ENCODE measurements at regions not wholly inside any gene's neighbourhood (a gene's known extent, or its start where the extent isn't known, plus 50 kb on each side); places are given as distances from the start of the nearest gene placed in this dataset.

- H3K27ac Mint-ChIP-seq = peak overlapping the region in 2 of 9 donors; percentile 6 to 86
- DNase-seq = no peak
- POLR2A ChIA-PET = no interaction called here
- H3K4me3 ChIP-seq (ENCODE audit: low read length) = no peak overlapping the region
- no peak for ATAC-seq
- peaks cover 4 to 13% of the 10 kb centered on the region in 2 donors for H3K4me1 ChIP-seq (ENCODE audit: control insufficient read depth in 2 of 2, insufficient read depth in 2 of 2, low read length in 2 of 2)
- H3K27me3 Mint-ChIP-seq = peaks cover 0 to 4% (median 0%) of the 10 kb centered on the region in 5 donors
- no peak overlapping the region for H3K4me3 Mint-ChIP-seq
- no peaks in the 10 kb centered on the region for H3K9me3 ChIP-seq (ENCODE audit: control insufficient read depth in 2 of 3, low read length in 3 of 3)
- intact Hi-C loops (cut with micrococcal nuclease) = no loop called here
- no peaks in the 10 kb centered on the region for H3K36me3 ChIP-seq (ENCODE audit: control insufficient read depth in 2 of 3, insufficient read depth in 3 of 3, low read length in 3 of 3)
- no peak overlapping the region for H3K27ac ChIP-seq (ENCODE audit: low read depth, low read length)
- no peaks in the 10 kb centered on the region for H3K36me3 Mint-ChIP-seq
- peaks cover 0 to 2% (median 0%) of the 10 kb centered on the region in 11 donors for H3K9me3 Mint-ChIP-seq
- H3K4me1 Mint-ChIP-seq = peaks cover 6 to 22% (median 13%) of the 10 kb centered on the region in 7 donors
- H3K27me3 ChIP-seq (ENCODE audit: control insufficient read depth in 2 of 2, insufficient read depth in 2 of 2, low read length in 2 of 2) = no peaks in the 10 kb centered on the region
- CTCF ChIA-PET = interaction anchor here (1.1 kb wide), 1 partner anchor 121 kb away, joined by 3 read pairs; no protein-coding TSS in a partner anchor
Measured at GRCh38 chr2:236962816-236963215, 122.9 kb upstream of the COPS8 start.

- DNase-seq (no peak), ATAC-seq (no peak)
- CTCF ChIA-PET = no interaction called here
- H3K4me3 ChIP-seq (ENCODE audit: low read length) = no peak overlapping the region
- intact Hi-C loops (cut with micrococcal nuclease) = no loop called here
- Mint-ChIP-seq H3K4me1 (peaks cover 11 to 30% (median 21%) of the 10 kb centered on the region in 7 donors), H3K9me3 (peaks cover 0 to 2% (median 0%) of the 10 kb centered on the region in 11 donors), H3K27me3 (peaks cover 0 to 4% (median 0%) of the 10 kb centered on the region in 5 donors), H3K27ac (no peak overlapping the region), H3K36me3 (no peaks in the 10 kb centered on the region), H3K4me3 (no peak overlapping the region)
- no peaks in the 10 kb centered on the region for H3K27me3 ChIP-seq (ENCODE audit: control insufficient read depth in 2 of 2, insufficient read depth in 2 of 2, low read length in 2 of 2)
- H3K9me3 ChIP-seq (ENCODE audit: control insufficient read depth in 2 of 3, low read length in 3 of 3) = no peaks in the 10 kb centered on the region
- H3K27ac ChIP-seq (ENCODE audit: low read depth, low read length) = no peak overlapping the region
- peaks cover 9 to 20% of the 10 kb centered on the region in 2 donors for H3K4me1 ChIP-seq (ENCODE audit: control insufficient read depth in 2 of 2, insufficient read depth in 2 of 2, low read length in 2 of 2)
- POLR2A ChIA-PET = no interaction called here
- no peaks in the 10 kb centered on the region for H3K36me3 ChIP-seq (ENCODE audit: control insufficient read depth in 2 of 3, insufficient read depth in 3 of 3, low read length in 3 of 3)
Measured at GRCh38 chr2:236963631-236964182, 122.0 kb upstream of the COPS8 start.

- no peaks in the 10 kb centered on the region for H3K36me3 Mint-ChIP-seq
- no peak for ATAC-seq
Measured at GRCh38 chr2:236964291-236964690, 121.4 kb upstream of the COPS8 start.

DNA sequence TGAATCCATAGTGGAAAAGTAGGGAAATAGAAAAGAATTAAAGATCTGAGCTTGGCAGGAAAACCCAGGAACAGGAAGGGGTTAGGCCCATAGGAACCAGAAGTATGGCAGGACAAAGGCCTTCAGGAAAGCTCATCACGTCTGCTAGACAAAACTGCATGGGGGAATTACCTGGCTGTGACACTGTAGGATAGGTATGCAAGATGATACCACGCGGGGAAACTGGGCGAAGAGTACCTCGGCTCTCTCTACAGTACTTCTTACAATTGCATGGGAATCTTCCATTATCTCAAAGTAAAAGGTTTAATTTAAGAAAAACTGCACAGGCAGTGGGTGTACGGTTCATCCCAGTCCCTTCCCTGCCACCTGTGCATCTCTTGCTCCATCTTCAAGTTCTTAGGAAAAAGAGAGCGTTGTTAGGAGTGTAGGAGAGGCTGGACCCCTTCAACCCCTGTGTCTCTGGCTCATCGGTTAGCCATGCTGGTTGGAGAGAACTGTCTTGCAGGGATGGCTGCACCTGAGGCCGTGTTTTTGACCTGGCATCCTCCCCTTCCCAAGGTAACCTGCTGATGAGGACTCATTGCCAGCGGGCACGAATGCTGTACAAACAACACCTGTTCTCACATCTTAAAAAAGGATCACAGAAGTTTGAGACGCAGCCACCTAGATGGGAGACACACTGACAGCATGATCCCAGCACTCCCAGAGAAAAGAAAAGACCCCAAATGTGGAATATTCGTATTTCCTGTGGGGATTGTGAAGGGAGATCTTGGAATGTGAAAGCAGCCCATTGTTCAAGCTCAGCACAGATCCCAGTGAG, 120.5 kb upstream of the COPS8 start:
- Histone ChIP-seq H3K36me3 (ENCODE audit: control insufficient read depth in 2 of 3, insufficient read depth in 3 of 3, low read length in 3 of 3) (no peaks in the 10 kb centered on the region), H3K4me1 (ENCODE audit: control insufficient read depth in 2 of 2, insufficient read depth in 2 of 2, low read length in 2 of 2) (peaks cover 16 to 33% of the 10 kb centered on the region in 2 donors), H3K27me3 (ENCODE audit: control insufficient read depth in 2 of 2, insufficient read depth in 2 of 2, low read length in 2 of 2) (no peaks in the 10 kb centered on the region), H3K9me3 (ENCODE audit: control insufficient read depth in 2 of 3, low read length in 3 of 3) (no peaks in the 10 kb centered on the region), H3K27ac (ENCODE audit: low read depth, low read length) (no peak overlapping the region), H3K4me3 (ENCODE audit: low read length) (no peak overlapping the region)
- Mint-ChIP-seq H3K9me3 (no peaks in the 10 kb centered on the region), H3K4me3 (no peak overlapping the region), H3K36me3 (no peaks in the 10 kb centered on the region), H3K4me1 (peaks cover 21 to 45% (median 36%) of the 10 kb centered on the region in 7 donors), H3K27me3 (peaks cover 0 to 4% (median 0%) of the 10 kb centered on the region in 5 donors), H3K27ac (peak overlapping the region in 3 of 9 donors; percentile 12 to 46 (median 25))
- ATAC-seq = no peak
- intact Hi-C loops (cut with micrococcal nuclease) = loop anchor here in 1 of 2 donors (5.0 kb wide), 1 partner anchor 38 kb away; no protein-coding TSS in a partner anchor
- CTCF ChIA-PET = no interaction called here
- POLR2A ChIA-PET = no interaction called here
- DNase-seq = no peak

More at GRCh38 chr2:236964291-236964690, 121.4 kb upstream of the COPS8 start:
- no peak for DNase-seq
- POLR2A ChIA-PET = no interaction called here
- Histone ChIP-seq H3K27ac (ENCODE audit: low read depth, low read length) (no peak overlapping the region), H3K4me3 (ENCODE audit: low read length) (no peak overlapping the region), H3K27me3 (ENCODE audit: control insufficient read depth in 2 of 2, insufficient read depth in 2 of 2, low read length in 2 of 2) (no peaks in the 10 kb centered on the region), H3K36me3 (ENCODE audit: control insufficient read depth in 2 of 3, insufficient read depth in 3 of 3, low read length in 3 of 3) (no peaks in the 10 kb centered on the region), H3K4me1 (ENCODE audit: control insufficient read depth in 2 of 2, insufficient read depth in 2 of 2, low read length in 2 of 2) (peaks cover 13 to 26% of the 10 kb centered on the region in 2 donors), H3K9me3 (ENCODE audit: control insufficient read depth in 2 of 3, low read length in 3 of 3) (no peaks in the 10 kb centered on the region)
- H3K27ac Mint-ChIP-seq = peak overlapping the region in 2 of 9 donors; percentile 25 to 39
- intact Hi-C loops (cut with micrococcal nuclease) = no loop called here
- peaks cover 15 to 36% (median 27%) of the 10 kb centered on the region in 7 donors for H3K4me1 Mint-ChIP-seq
- H3K27me3 Mint-ChIP-seq = peaks cover 0 to 4% (median 0%) of the 10 kb centered on the region in 5 donors
- H3K4me3 Mint-ChIP-seq = no peak overlapping the region
- CTCF ChIA-PET = no interaction called here
- peaks cover 0 to 2% (median 0%) of the 10 kb centered on the region in 11 donors for H3K9me3 Mint-ChIP-seq

- peak overlapping the region in 4 of 9 donors; percentile 14 to 94 (median 40) for H3K27ac Mint-ChIP-seq
- peaks cover 21 to 50% (median 40%) of the 10 kb centered on the region in 7 donors for H3K4me1 Mint-ChIP-seq
Measured at GRCh38 chr2:236965841-236966096, 119.9 kb upstream of the COPS8 start.

DNA sequence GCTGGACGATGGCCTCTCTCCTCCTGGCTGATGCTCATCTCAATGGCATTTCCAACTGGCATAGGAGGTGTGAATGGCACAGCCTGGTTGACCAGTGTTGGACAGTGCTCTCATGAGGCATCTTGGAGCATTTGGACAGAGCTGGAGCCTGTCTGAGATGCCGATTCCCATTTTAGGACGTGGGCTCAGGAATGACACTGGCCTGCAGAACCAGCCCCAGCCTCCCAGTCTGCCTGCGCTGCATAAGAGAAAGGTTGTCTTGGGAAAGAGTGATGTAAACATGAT, 118.2 kb upstream of the COPS8 start:
- POLR2A ChIA-PET = no interaction called here
- Histone ChIP-seq H3K36me3 (ENCODE audit: control insufficient read depth in 2 of 3, insufficient read depth in 3 of 3, low read length in 3 of 3) (no peaks in the 10 kb centered on the region), H3K27ac (ENCODE audit: low read depth, low read length) (peak overlapping the region; percentile 85), H3K4me1 (ENCODE audit: control insufficient read depth in 2 of 2, insufficient read depth in 2 of 2, low read length in 2 of 2) (peaks cover 16 to 41% of the 10 kb centered on the region in 2 donors), H3K27me3 (ENCODE audit: control insufficient read depth in 2 of 2, insufficient read depth in 2 of 2, low read length in 2 of 2) (no peaks in the 10 kb centered on the region), H3K4me3 (ENCODE audit: low read length) (no peak overlapping the region), H3K9me3 (ENCODE audit: control insufficient read depth in 2 of 3, low read length in 3 of 3) (no peaks in the 10 kb centered on the region)
- Mint-ChIP-seq H3K9me3 (no peaks in the 10 kb centered on the region), H3K4me3 (peak overlapping the region in 6 of 10 donors; percentile 48 to 81 (median 78)), H3K27ac (peak overlapping the region; percentile 9 to 99 (median 95)), H3K27me3 (peaks cover 0 to 4% (median 0%) of the 10 kb centered on the region in 5 donors), H3K36me3 (no peaks in the 10 kb centered on the region), H3K4me1 (peaks cover 21 to 57% (median 41%) of the 10 kb centered on the region in 7 donors)
- intact Hi-C loops (cut with micrococcal nuclease) = loop anchor here in 1 of 2 donors (5.0 kb wide), 1 partner anchor 40 kb away; no protein-coding TSS in a partner anchor
- no peak for DNase-seq
- CTCF ChIA-PET = no interaction called here
- no peak for ATAC-seq

More at GRCh38 chr2:236965841-236966096, 119.9 kb upstream of the COPS8 start:
- Histone ChIP-seq H3K9me3 (ENCODE audit: control insufficient read depth in 2 of 3, low read length in 3 of 3) (no peaks in the 10 kb centered on the region), H3K27ac (ENCODE audit: low read depth, low read length) (no peak overlapping the region), H3K36me3 (ENCODE audit: control insufficient read depth in 2 of 3, insufficient read depth in 3 of 3, low read length in 3 of 3) (no peaks in the 10 kb centered on the region), H3K4me3 (ENCODE audit: low read length) (no peak overlapping the region), H3K4me1 (ENCODE audit: control insufficient read depth in 2 of 2, insufficient read depth in 2 of 2, low read length in 2 of 2) (peaks cover 16 to 38% of the 10 kb centered on the region in 2 donors), H3K27me3 (ENCODE audit: control insufficient read depth in 2 of 2, insufficient read depth in 2 of 2, low read length in 2 of 2) (no peaks in the 10 kb centered on the region)
- Mint-ChIP-seq H3K36me3 (no peaks in the 10 kb centered on the region), H3K27me3 (peaks cover 0 to 4% (median 0%) of the 10 kb centered on the region in 5 donors), H3K9me3 (no peaks in the 10 kb centered on the region), H3K4me3 (no peak overlapping the region)
- DNase-seq = no peak
- POLR2A ChIA-PET = no interaction called here
- ATAC-seq = no peak
- CTCF ChIA-PET = no interaction called here
- intact Hi-C loops (cut with micrococcal nuclease) = loop anchor here in 1 of 2 donors (5.0 kb wide), 1 partner anchor 38 kb away; no protein-coding TSS in a partner anchor
